HG02798 (cell line): ENCODE measurements at regions not wholly inside any gene's neighbourhood (a gene's known extent, or its start where the extent isn't known, plus 50 kb on each side); places are given as distances from the start of the nearest gene placed in this dataset.
A peak's percentile ranks its signal among the peaks of the same experiment; 100 is the strongest.
"Not testable (repeated sequence)": the region's sequence is repeated elsewhere in the genome, so short reads cannot be mapped to it uniquely, and the experiment has no call there.

ENCODE experiments used
- ATAC-seq: cut with Tn5 transposase; IDR thresholded peaks from one replicate; pipeline ENCODE4 v1.9.1; 2021; ENCODE audit warnings: mild to moderate bottlenecking; ENCODE audit not compliant: unreplicated experiment, poor library complexity

DNA sequence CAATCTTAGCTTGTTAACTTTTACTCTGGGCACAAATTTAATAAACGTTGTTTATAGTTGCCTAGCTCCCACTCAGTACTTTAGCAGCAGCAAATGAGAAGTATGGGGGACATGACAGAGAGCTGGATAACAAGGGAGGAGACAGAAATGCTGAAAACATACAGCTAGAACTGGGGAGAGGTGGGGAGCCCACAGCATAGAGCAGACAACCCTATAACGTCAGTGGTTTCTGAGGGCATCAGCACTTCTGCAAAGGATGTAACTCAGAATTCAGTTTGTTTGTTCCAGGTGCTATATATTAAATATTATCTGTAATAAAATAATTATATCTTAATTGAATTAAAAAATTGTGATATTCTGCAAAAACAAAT is 1098.7 kb upstream of the FANCL start:
- no peak for ATAC-seq

DNA sequence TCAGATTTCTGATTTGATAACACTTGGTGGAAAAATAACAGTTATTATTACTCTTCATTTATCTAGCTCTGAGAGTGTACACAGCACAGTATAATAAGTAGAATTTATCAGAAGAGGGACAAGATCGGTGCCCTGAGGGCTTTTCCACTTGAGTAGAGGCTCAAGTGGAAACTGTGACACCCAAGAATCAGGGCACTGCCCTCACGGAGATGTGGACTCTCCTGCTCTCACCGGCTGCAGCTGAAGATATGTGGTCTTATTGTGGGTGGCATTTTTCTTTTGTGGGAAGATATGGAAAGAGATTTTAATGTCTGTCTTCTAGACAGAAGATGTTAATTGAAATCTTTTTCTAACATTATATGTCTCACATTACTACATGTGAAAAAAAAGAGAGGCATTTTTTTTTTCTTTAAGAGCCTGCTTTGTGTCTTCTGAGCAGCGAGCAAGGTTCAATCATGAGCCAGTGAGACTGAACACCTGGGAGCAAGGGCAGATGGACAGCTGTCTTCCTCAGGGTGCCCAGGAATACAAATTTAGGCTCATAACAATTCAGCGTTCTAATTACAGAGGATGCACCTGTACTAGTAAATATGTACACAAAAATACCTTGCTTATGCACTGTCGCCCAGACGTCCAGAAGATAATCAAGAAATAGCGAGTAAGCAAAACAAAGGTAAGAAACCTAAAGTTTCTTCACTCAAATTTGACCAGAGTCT is 1098.2 kb upstream of the FANCL start:
- no peak for ATAC-seq

DNA sequence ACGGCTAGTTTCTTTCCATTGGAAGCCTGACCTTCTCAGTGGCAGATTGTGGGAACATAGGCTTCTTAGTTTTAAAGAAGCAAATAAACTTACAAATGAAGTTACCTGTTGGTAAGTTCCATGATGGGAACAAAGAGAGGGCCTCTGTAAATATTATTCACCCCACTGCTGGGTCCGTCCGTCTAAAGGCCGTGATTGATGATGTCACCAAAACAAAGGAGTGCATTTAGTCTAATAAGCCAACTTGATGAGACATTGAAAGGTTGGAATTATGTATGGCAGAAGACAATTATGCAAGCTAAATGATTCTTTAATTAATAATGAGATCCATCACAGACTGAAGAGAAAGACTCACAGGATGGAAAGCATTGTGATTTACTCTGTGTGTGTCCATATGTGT is 1091.9 kb upstream of the FANCL start:
- ATAC-seq = no peak

DNA sequence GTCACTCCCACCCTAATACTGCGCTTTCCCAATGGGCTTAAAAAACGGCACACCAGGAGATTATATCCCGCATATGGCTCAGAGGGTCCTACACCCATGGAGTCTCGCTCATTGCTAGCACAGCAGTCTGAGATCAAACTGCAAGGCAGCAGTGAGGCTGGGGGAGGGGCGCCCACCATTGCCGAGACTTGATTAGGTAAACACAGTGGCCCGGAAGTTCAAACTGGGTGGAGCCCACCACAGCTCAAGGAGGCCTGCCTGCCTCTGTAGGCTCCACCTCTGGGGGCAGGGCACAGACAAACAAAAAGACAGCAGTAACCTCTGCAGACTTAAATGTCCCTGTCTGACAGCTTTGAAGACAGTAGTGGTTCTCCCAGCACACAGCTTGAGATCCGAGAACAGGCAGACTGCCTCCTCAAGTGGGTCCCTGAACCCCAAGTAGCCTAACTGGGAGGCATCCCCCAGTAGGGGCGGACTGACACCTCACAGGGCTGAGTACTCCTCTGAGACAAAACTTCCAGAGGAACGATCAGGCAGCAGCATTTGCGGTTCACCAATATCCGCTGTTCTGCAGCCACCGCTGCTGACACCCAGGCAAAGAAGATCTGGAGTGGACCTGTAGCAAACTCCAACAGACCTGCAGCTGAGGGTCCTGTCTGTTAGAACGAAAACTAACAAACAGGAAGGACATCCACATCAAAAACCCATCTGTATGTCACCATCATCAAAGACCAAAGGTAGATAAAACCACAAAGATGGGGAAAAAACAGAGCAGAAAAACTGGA is 1085.6 kb upstream of the FANCL start:
- ATAC-seq = not testable (repeated sequence)

DNA sequence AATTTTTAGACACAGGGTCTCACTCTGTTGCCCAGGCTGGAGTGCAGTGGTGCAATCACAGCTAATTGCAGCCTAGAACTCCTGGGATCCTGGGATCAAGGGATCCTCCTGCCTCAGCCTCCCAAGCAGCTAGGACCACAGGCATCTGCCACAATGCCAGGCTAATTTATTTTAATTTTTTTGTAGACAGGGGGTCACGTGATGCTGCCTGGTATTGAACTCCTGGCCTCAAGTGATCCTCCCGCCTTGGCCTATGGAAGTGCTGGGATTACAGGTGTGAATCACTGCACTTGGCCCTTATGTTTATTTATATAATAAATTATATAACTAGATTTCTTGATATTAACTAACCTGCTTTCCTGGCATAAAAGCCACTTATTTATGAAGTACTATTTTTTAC is 1081.7 kb upstream of the FANCL start:
- ATAC-seq = no peak

DNA sequence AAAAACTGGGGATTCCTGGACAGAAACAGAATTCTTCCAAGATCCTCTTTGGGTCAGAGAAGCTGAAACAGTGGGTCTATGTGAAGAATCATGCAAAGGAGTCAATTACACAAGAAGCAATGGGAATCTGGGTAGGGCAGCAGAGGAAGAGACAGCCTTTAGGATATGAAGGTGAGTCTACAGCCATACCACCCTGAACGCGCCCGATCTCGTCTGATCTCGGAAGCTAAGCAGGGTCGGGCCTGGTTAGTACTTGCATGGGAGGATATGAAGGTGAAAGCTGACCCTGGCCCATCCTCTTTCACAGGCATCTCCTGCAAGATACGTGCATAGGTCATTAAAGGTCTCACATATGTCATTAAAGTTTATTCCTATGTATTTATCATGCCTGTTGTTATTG is 1080.9 kb upstream of the FANCL start:
- no peak for ATAC-seq

DNA sequence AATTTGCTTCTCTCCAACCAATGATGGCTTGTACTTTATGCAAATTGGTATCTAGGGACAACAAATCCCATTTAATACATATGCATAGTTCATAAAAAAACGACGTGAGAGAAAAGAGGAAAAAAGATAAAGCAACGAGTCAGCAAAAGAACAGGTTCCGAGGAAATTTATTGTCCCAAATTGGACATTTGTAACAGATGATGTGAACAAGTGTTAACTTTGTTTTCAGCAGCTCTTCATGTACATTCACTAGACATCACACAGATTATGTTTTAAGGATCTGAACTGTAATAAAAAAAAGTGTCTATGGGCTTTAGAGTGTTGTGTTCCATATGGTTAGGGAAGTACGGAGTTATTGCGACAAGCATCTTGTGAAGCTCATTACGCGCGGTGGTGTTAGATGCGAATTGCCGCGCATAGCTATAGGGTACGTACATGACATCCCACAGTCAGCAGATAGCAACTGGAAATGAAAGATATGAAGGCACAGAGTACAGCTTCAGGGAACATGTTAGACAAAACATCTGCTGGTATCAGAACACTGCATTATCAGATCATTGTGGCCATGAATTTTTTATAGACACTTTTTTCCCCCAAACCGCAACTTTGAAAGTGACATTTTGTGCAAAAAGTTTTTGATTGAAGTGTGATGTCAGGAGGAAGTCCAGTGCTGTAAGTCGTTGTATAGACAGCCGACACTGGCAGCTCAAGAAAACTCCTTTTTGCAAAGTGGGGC is 1073.1 kb upstream of the FANCL start:
- no peak for ATAC-seq

DNA sequence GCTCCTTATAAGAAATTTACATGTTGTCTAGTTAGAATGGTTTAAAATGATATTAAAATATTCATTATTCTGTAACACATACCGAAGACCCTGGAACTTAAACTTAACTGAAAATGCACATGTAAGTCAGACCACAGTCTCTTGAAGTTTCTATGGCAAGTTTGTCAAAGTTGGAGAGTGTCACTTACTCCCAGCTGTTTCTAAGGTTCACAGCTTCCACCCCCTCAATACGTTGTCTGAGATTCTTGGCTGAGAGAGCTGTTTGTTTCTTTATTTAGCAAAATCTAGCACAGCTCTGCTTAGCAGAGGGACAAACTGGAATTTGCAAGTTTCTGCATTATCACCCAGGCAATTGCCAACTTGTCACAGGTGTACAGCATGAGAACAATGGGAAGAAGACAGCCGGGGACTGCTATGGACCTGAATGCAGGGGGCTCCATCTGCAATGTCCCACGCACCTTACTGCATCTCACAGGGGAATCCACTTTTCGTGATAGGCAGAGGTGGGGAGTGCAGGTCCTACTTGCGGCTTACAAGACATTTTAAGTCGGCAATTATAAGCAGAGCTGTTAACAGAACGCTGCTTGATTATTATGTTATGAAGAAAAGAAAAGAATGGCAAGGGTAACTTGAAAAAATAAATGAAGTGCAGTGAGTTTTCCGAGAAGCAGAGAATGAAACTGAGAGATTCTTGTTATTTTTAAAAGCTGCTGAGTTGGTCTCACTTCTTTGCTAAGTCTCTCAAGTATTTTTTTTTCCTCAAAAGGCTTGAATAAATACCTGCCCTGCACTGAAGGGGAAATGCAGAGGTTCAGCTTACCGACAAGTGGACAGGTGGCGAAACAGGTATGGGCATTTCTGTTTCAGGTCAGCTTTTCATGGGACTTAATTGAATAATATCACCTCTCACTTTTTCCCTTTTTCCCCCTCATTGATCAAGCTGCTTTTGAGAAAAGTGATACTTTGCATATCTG is 1072.1 kb upstream of the FANCL start:
- no peak for ATAC-seq

DNA sequence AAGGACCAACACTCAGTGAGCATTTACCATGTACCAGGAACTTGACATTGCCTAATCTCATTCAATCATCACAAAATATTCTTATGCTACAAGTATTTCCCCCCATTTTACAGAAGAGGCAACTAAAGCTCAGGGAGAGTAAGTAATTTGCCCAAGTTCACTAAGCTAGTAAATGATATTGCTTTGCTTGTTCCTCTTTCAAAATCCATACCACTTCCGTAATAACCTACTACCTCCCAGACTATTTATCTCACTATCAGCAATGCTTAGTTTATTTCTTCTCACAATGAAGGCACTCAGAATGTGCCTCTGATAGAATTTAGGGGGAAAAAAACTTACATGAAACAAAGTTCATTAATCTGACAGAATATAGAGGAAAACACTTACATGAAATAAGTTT is 1070.9 kb upstream of the FANCL start:
- ATAC-seq = no peak

DNA sequence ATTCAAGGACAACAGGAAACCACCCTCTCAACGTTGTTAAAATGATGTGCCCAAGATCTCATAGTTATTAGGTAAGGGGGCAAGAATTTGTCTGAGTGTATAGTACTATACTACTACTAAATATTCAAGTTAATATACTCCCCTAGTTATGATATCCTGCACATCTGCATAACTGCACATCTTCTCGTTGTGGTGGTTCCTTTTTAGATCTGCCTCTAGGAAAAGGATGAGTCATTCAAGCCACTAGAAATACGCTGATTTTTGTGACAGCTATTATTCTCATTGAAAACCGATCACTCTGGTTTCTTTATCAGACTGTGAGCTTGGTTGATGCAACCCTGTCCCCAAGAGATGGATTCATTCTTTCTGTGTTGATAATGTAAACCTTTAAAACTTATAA is 1067.0 kb upstream of the FANCL start:
- ATAC-seq = no peak

DNA sequence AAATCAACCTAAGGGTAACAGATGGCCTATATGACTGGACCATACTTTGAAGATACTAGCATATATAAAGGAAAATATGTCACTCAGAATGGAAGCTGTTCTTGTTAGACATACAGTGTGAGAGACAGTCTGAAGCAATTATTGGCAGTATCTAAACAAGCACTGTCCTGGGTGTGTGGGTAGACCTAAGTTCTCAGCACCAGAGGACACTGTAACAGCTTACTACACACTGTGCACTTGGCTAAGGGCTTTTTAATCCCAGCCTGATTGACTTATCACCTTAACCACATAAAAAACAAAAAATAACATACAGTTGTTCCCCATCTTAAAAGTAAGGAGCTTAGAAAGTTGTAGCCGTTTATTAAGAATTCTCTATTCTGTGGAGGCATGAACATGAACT is 1066.1 kb upstream of the FANCL start:
- no peak for ATAC-seq

DNA sequence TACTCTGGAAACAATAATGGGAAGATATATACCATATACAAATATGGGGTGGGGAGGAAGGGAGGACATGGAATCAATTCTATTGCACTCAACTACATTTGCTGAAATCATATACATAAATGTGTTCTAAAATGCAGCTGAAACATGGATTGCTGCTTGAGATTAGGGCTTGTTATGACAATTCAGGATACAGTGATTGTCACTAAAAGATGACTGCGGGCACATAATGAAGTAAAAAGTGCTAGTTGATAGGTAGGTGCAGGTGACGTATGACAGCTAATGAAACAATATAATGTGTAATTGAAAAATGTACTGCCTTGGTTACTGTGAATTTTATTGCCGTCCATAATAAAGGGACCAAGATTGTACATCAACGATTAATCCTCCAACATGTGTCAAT is 1062.1 kb upstream of the FANCL start:
- no peak for ATAC-seq

DNA sequence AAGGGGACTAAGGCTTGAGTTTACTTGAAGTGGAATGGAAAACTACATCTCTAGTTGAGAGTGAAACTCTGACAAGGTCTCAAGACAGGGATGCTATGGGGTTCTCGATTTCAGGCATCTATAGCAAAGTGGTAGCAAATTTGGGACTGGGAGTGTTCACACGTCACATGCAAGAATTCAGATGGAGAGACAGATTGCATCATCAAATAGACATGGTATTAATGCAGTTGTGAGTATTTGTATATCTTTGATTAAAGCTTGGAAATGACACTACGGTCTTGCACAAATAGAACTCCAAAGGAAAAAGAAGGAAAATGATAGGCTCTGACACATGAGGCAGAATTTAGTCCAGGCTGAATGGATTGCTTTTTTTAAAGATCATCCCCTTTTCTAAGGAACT is 1061.6 kb upstream of the FANCL start:
- ATAC-seq = no peak

DNA sequence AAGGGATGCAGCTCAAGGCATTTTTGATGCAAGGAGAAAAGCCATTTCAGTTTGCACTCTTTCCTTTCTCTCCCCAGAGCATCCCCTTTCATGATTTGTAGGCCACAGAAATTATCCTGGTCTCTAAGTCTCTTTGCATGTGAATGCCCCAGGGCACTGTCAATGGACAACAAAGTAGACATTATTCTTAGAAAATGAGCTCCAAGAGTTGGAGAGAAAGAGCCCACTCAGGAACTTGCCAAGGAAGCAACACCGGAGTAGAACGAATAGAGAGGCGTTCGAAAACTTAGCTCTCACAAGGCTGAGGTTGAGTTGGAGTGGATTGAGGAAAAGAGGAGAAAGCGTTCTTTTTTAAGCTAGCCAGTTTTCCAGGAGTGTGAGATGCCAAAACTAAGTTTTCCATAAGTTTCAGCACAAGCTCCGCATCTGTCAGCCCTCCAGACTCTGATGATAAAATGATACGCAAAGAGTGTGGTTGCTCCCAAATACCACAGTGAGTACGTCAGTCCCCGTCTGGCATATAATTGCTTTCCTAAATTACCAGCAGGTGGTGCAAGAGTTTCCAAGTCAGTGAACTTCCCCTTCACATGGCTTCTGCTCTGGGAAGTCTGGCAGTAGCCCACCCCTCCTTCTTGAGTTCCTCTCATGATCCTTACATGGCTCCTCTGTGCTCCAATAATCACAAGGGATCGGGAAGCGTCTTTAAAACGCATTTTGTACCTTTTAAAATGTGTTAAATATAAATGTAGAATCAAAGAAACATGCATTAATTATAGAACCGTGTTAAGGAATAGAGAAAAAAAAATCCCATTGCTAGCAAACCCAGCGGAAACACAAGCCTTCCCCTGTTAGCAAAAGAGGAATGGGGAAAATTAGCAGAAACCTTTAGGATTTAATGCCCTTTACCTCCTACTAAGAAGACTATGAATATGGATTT is 1060.6 kb upstream of the FANCL start:
- peak; percentile 76 for ATAC-seq

DNA sequence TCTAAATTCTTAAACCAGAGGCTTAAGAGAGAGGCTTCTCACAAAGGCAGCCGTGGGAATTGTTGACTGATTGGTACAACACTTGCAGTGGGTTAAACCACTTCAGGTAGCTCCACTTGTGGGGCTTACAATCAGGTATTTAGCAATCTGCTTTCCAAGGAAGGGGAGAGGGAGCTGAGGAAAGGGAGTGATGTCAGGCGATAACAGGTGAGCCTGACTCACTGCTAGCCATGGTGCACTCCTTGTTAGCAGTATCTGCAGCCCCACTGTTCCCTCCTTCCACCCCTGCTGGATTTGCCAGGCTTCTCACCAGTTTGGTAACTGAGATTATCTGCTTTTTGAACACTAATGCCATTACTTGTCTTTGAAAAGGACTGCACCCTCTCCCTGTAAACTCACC is 1056.7 kb upstream of the FANCL start:
- ATAC-seq = no peak

DNA sequence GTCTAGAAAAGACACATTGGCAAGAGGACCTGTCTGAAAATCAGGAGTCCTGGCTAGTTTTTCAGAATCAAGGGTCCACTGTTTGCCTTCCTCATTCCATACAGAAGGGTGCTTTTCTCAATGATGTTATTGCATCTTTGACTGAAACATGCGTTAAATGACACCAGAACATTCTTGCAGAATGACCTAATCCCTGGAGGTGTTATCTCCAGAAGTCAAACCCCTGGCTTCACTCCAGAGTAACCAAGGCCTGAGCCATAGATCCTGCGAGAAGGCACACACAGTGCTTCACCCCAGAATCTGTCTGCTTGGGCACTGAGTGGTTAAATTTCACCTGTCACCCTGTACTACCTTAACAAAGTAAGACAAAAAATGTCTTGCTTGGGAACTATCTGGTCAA is 1055.2 kb upstream of the FANCL start:
- no peak for ATAC-seq

DNA sequence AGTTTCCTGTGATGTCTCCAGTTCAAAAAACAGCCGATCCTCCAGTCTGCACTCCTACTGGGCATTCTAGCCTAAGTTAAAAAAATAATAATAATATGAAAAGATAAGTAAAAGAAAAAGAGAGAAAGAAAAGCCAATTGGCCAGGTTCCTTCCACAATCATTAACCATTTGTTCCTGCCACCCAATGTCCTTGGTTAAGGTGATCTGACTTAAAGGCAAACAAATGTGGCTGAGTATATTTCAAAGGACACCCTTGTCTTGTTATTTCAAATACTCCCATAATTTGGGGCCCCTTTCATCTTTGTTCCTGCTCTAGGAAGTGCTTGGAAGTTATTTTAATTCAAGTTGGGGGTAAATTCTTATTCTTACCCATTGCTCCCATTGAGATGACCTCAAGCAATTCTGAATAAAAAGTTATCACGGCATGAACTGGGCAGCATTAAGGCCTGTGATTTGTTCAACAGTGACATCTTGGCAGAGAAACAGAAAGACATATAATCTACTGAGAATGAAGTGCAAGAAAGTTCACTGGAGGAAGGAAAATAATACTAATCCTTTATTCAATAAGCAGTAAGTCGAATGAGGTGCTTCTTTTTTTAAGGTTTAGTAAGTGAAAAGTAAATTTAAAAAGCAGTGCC is 1054.5 kb upstream of the FANCL start:
- ATAC-seq = no peak

DNA sequence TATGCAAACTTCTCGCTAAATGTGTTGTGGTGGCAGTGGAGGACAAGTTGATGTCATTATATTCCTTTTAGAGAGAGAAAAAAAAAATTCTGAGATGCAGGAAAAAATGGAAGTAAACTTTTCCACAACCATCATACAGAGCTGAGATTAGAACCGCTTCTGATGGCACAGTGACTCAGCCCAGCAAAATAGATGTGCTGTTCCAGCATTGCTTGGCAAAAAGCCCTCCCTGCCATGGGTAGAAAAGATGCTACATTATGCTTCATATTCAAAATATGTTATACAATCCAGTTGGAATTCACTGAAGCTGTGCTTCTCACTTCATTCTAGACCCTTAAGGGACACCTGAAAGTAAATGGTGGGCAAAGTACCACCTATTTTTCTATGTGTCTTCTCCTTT is 1047.6 kb upstream of the FANCL start:
- no peak for ATAC-seq
